DMS53 (cell line): ENCODE measurements at regions not wholly inside any gene's neighbourhood (a gene's known extent, or its start where the extent isn't known, plus 50 kb on each side); places are given as distances from the start of the nearest gene placed in this dataset.

ENCODE experiments used
- DNase-seq: peaks from one replicate; lab custom pipeline; 2025; lab: John Stamatoyannopoulos, UW

GRCh38 chr5:27312291-27312893, 274.0 kb upstream of the CDH9 start:
- DNase-seq, result no peak

GRCh38 chr5:27311544-27311943, 273.2 kb upstream of the CDH9 start:
- DNase-seq, result no peak

GRCh38 chr5:27308153-27308552, 269.8 kb upstream of the CDH9 start:
- peak; percentile 67 for DNase-seq

DNA sequence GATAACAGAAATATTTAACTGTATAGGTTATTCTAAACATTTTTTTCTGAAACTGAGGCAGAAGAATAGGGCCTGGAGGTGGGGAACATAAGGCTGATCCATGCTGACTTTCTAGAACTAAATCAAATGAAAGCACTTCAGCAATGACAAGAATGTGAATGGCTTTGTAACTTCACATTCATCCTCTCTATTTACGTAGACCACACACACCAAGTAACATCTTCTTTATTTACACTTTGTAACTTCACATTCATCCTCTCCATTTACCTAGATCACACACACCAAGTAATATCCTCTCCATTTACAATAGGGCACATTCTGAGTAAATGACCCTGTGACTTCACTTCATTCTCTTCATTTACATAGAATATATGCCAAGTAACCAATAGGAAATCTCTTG, 251.8 kb upstream of the CDH9 start:
- DNase-seq, result no peak

DNA sequence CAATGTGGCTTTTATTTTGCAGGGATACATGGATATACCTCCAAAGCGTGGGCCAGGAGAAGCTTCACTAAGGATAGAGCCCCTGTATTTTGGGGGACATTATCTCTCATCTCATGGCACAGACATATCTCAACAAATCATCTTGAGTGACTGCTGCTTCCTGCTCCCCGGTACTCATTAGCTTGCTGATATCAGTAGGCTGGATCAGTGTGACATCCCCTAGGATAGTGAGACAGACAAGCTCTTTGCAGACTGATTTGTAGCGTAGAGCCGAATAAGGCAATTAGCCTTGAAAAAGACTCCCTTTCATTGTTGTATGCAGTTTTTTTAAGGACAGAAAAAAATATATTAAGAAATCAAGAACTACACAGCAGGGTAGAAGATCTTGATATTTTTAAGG, 237.7 kb upstream of the CDH9 start:
- DNase-seq, result no peak

DNA sequence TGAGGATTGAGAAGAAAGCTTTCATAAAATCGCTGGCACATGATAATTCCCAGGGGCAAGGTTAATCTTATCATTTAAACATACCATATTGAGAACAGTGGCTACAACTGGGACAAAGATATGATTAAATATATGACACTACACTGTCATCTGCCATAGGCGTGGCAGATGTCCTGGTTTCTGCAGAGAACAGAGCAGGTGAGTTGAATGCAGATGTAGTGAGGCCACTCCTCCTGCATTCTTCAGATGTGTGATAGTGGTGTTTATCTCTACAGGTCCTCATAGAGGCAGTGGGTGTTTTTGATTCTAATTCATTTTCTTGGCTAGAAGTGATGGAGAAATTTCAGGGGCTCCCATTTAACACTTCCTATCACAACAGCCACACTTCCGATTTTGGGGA, 237.0 kb upstream of the CDH9 start:
- no peak for DNase-seq

DNA sequence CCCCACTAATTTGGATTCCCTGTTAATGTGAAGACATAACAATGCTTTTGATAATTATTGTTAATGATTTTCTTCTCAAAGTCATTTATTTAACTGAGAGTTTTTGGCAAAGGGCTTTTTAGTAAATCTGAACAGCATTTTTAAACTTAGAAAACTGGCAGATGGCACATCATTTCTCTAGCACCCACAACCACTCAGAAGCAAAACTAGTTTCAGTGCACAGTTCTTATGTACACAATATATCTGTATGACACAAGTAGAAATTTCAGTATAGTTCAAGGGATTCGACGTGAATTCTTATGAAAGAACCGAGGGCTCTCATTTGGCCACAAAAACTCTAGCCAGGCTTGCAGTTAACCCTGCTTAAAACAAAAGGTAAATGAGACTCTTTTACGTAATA, 231.4 kb upstream of the CDH9 start:
- no peak for DNase-seq

- DNase-seq, result no peak
These were observed 228.9 kb upstream of the CDH9 start for GRCh38 chr5:27267209-27267824.

GRCh38 chr5:27266184-27266583, 227.8 kb upstream of the CDH9 start:
- DNase-seq, result no peak

DNA sequence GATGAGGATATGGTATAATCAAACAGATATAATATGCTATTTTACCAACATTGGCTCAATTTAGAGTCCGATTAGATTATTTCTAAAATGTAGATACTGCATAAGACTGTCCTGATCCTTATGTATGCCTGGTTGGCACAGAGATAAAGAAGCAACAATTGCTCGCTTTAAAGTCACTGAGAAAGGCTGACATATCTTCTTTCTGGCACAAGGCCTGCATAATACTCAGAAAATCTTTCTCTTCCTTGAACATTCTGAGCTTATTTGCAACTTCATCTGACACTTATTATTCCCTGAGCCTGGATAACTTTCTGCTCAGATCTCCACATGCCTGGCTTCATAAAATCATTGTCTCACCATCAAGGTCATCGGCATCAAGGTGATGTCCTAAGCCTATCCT, 219.3 kb upstream of the CDH9 start:
- no peak for DNase-seq

DNA sequence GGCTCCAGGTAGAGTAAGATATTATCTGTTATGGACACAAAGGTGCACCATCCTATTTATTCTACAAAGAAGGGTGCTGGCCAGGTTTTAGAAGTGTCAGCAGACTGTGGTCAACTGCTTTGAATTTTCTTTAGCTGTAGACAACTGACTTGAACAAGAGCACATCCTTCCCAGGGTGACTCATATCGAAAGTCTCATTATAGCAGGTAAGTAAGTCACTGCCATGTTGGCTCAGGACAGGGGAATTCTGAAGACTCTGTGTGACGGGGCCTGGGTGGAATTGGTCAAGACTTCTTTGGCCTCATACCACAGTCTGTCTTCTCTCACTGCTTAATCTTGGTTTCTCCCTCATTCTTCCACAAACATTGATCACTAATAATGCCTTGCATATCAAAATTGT, 214.5 kb upstream of the CDH9 start:
- no peak for DNase-seq

GRCh38 chr5:27242258-27242626, 203.9 kb upstream of the CDH9 start:
- peak; percentile 64 for DNase-seq

DNA sequence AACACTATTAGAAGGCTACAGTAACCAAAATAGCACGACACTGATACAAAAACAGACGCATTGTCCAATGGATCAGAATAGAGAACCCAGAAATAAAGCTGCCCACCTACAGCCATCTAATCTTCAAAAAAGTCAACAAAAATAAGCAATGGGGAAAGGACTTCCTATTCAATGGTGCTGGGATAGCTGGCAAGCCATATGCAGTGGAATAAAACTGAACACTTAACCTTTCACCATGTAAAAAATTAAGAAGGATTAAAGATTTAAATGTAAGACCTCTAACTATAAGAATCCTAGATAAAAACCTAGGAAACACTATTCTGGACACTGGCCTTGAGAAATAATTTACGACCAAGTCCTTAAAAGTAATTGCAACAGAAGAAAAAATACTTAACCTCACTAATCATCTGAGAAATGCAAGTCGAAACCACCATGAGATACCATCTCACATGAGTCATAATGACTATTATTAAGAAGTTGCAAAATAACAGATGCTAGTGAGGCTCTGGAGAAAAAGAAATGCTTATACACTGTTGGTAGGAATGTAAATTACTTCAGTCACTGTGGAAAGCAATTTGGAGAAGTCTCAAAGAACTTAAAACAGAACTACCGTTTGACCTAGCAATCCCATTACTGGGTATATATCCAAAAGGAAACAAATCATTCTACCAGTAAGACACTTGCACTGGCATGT, 203.3 kb upstream of the CDH9 start:
- DNase-seq, result no peak

DNA sequence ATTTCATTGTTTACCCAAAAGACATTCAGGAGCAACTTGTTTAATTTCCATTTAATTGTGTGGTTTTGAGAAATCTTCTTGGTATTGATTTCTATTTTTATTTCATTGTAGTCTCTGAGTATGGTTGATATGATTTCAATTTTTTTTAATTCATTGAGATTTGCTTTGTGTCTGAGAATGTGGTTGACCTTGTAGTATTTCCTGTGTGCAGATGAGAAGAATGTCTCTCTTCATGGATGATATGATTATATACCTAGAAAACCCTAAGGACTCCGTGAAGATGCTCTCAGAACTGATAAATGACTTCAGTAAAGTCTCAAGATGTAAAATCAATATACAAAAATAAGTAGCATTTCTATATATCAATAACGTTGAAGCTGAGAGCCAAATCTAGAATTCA, 202.4 kb upstream of the CDH9 start:
- DNase-seq, result no peak

DNA sequence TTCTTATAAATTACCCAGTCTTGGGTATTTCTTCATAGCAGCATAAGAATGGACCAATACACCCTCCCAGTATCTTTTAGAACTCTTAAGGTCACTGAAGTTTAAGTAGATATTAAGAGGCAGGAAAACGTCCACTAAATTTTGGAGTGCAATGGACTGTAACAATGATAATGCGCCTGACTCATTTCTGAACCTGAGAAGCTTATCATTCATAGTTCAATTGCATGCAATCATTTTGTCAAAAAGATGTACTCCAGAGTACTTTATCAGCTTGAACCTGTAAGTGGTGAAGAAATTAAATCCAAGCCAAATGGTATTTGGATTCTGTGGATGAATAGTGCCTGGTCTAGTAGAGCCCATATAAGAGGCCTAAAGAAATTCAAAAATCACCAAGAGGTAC, 196.5 kb upstream of the CDH9 start:
- DNase-seq, result no peak

GRCh38 chr5:27221410-27221809, 183.0 kb upstream of the CDH9 start:
- DNase-seq, result no peak

- DNase-seq, result no peak
These were observed 182.4 kb upstream of the CDH9 start for GRCh38 chr5:27220752-27221151.

- no peak for DNase-seq
These were observed 179.6 kb upstream of the CDH9 start for GRCh38 chr5:27217977-27218376.

DNA sequence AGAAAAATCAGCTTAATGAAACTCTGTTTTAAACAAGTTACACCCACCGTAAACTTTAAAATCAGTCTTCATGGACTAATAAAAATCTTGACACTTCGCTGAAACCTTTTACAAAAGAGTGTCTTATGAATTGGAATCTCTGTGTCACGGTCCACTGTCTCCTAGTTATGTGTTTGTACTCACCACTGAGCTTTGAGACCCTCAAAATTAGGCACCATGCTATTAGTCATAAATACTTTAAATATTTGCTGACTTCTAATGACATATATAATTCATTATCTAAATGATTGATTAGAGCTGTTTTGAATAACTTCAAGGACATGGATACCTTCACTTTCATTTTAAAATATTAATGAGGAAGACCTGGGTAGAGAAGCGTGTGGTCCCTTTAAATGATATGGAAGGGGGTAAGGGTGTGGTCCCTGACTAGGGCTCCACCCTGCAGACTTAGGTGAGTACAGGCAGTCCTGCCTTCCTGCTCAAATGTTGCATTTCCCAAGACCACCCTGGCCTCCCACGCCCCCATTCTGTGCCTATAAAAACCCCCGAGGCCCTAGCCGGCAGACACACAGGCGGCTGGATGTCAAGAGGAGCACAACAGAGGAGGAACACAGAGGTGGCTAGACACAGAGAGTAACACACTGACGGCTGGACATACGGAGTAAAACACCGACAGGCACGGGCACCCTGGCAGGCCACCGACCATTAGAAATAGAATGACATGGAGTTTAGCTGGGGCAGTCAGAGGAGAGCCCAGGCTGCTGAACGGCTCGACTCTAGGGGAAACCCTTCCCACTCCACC, 179.0 kb upstream of the CDH9 start:
- no peak for DNase-seq

DNA sequence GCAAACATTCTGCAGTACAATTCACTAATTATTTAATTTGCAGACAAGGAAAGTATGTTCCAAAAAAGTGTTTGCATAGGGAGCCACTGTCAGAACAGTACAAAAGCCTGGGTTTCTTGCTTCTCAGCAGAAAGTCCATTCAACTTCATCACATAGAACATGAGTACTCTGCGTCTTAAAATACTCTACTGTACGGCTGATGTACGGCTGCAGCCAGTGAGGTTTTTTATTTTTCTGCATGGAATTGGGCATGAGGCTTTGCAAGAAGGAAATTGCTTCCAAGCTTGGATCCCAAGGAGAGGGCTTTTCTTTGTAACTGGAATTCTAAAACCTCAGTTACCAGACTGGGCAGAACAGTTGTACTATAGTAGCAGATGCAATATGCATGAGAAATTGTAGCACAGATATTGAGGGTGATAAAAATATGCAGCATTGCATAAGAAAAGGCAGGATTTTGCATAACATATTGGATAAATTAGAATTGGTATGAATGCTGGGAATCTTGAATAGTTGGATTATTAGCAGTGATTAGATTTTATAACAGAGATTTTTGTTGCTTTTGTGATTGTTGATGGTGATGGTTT, 178.1 kb upstream of the CDH9 start:
- DNase-seq, result no peak

- DNase-seq, result no peak
These were observed 169.7 kb upstream of the CDH9 start for GRCh38 chr5:27208051-27208450.

DNA sequence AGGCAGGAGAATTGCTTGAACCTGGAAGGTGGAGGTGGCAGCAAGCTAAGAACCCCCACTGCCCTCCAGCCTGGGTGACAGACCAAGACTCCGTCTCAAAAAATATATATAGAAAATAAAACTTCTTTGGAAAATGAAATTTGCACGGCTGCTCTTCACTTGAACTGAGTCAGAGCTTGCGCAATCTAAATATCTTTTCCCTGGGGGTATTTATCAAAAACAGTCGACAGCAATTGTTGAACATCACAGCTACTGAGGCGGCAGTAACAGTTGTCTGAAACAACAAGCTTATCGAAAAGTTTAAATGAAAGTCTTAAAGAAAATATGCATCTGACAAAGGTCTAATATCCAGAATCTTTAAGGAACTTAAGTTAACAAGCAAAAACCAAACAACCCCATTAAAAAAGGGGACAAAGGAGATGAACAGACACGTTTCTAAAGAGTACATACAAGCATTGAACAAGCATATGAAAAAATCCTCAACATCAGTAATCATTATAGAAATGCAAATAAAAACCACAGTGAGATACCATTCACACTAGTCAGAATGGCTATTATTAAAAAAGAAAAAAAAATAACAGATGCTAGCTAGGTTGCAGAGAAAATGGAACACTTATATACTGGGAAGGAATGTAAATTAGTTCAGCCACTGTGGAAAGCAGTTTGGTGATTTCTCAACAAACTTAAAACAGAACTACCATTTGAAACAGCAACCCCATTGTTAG, 153.6 kb upstream of the CDH9 start:
- DNase-seq, result no peak
